ENCODE measurements at regions not wholly inside any gene's neighbourhood (a gene's known extent, or its start where the extent isn't known, plus 50 kb on each side); places are given as distances from the start of the nearest gene placed in this dataset.
"Not testable (repeated sequence)": the region's sequence is repeated elsewhere in the genome, so short reads cannot be mapped to it uniquely, and the experiment has no call there.

DNA sequence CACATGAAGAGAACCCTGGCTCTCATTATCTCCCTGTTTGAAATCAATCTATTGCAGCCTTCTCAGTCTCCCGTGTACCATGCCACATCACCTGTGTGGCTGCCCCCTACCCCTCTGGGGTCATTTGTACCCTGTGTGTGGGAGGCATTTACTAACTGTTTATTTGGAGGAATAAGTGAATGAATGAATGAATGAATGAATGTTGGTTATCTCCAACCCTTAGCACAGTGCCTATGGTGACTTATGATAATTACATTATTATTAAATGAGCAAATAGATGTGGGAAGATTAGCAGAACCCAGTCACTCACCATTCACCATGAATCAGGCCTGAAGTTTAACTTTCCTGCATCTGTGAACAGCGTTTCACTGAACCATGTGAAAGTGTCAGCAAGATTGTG is 560.8 kb downstream of the MATN1 start:
- no peak for DNase-seq

DNA sequence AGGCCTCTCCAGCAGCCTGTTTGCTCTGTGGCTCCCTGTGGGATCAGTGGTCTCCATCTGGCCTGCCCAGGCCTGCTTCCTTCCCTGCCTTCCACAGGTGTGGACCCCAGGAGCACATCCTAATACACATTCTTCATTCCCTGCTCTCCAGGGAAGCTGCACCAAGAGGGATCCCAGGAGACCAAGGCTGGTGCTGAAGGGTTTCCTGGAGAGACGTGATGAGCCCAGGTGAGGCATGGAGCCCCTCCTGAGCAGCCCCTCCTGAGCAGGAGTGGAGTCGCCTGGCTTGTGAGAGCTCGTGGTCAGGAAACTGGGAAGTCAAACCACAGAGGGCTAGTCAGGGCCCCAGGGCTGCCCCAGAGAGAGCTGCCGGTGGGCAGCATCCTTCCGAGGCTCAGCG is 561.4 kb downstream of the MATN1 start:
- DNase-seq: no peak

DNA sequence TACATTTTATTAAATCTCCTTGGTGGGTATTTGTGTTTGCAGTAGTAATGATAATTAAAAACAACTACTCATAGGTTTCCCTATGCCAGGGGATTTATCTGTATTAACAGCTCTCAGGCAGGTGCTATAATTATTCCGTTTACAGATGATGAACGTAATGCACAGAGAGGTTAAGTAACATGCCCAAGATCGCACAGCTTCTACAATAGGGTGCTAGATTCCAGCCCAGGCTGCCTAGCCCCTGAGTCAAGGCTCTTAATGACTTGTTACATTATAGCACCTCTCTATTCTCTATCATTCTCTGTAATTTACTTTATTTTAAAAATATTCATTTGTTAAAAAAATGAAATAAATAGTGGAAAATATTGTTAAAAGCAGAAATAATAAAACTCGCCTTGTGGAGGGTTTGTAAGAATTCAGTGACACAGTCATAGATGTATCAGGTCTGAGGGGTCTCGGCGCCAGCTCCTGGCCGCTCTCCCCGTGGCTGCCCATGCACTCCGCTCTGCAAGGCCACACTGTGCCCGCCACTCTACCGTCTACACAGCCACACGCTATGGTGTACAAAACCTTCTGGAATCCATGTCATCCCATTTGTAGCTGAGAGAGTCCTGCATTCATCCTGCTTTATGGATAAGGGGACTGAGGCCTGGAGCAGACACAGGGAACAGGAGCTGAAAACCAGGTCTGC is 562.2 kb downstream of the MATN1 start:
- no peak for DNase-seq

GRCh38 chr1:30159015-30159414 is 564.4 kb downstream of the MATN1 start:
- no peak for DNase-seq

DNA sequence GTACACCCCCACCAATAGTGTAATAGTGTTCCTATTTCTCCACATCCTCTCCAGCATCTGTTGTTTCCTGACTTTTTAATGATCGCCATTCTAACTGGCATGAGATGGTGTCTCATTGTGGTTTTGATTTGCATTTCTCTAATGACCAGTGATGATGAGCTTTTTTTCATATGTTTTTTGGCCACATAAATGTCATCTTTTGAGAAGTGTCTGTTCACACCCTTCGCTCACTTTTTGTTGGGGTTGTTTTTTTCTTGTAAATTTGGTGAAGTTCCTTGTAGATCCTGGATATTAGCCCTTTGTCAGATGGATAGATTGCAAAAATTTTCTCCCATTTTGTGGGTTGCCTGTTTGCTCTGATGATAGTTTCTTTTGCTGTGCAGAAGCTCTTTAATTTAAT is 567.7 kb downstream of the MATN1 start:
- DNase-seq: not testable (repeated sequence)

DNA sequence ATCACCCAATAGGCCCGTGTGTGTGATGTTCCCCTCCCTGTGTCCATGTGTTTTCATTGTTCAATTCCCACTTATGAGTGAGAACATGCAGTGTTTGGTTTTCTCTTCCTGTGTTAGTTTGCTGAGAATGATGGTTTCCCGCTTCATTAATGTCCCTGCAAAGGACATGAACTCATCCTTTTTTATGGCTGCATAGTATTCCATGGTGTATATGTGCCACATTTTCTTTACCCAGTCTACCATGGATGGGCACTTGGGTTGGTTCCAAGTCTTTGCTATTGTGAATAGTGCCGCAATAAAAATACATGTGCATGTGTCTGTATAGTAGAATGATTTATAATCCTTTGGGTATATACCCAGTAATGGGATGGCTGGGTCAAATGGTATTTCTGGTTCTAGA is 568.1 kb downstream of the MATN1 start:
- not testable (repeated sequence) for DNase-seq

GRCh38 chr1:30153743-30154449 is 569.5 kb downstream of the MATN1 start:
- DNase-seq: no peak

DNA sequence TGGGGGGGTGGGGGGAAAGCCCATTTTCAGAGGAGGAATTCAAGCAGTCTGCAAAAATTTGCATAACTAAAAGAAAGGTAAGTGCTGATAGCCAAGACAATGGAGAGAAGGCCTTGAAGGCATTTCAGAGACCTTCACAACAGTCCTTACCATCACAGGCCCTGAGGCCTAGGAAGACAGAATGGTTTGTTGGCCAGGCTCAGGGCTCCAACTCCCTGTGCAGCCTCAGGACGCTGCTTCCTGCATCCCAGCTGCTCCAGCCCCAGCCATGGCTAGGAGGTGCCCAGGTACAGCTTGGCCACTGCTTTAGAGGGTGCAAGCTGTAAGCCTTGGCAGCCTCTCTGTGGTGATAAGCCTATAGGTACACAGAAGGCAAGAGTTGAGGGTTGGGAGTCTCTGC is 571.6 kb downstream of the MATN1 start:
- no peak for DNase-seq

GRCh38 chr1:30151119-30151518 is 572.3 kb downstream of the MATN1 start:
- DNase-seq: no peak

DNA sequence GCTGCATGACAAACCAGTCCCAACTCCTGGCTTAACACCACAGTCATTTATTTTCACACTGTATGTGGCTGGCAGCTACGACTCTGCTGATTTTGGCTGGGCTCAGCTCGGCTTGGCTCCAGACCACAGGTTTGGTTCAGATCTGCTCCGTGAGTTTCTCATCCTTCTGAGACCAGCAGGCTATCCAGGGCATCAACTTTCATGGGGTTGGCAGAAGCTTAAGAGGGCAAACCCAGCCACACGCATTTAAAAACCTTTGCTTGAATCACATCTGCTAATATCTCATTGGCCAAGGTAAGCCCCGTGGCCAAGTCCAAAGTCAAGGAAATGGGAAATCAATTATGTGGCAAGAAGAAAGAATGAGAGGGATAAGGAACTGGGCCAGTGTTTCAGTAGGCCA is 574.2 kb downstream of the MATN1 start:
- no peak for DNase-seq

- DNase-seq: no peak
Observed at GRCh38 chr1:30148676-30149075, 574.7 kb downstream of the MATN1 start.

DNA sequence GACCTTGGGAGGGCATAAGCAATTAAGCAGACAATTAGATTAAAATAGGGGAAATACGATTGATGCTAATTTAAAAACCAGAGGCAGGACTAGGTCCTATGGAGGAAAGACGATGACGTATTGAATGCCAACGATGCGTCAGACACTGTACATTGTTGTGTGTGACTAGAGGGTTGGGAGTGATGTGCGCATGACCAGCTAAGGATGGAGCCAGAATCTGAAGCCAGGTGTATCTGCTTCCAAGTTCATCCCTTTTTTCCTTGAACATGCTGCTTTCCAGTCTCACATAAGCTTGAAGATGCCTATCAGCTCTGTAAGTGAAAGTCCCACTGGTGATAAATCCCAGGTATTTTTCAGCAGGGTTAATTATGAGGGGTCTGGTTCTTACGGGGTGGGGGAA is 576.2 kb downstream of the MATN1 start:
- DNase-seq: no peak

GRCh38 chr1:30146448-30146847 is 576.9 kb downstream of the MATN1 start:
- no peak for DNase-seq

DNA sequence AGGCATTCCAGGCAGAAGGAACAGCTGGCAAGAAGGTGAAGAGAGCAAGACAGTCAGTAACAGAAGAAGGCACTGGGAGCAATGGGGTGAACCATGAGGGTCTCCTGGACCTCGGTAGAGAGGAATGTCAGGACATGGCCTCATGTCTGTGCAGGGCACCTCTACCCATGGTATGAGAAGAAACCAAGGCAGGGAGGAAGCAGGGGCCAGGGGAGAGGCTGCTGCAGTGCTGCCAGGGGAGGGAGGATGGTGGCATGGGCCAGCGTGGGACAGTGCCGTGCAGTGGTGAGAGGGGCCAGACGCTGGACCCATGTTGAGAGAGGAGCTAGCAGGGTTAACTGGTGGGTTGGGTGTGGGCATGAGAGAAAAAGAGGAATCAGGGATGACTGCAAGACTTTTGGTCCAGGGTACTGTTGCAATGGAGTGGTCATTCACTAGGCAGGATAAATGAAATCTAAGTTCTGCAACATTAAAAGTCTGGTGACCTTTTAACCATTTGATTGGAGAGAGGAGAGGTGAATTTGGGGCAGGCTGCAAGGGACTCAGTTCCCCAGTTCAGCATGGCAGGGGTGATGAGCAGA is 577.6 kb downstream of the MATN1 start:
- DNase-seq: no peak

- no peak for DNase-seq
Observed at GRCh38 chr1:30144831-30145230, 578.6 kb downstream of the MATN1 start.

DNA sequence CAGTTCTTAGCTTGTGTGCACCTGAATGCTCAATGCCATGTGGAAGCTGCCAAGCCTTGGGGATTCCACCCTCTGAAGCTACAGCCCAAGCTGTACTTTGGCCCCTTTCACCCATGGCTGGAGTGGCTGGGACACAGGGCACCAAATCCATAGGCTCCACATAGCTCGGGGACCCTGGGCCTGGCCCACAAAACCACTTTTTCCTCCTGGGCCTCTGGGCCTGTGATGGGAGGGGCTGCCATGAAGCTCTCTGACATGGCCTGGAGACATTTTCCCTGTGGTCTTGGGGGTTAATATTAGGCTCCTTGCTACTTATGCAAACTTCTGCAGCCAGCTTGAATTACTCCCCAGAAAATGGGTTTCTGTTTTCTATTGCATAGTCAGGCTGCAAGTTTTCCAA is 579.9 kb downstream of the MATN1 start:
- DNase-seq: no peak

DNA sequence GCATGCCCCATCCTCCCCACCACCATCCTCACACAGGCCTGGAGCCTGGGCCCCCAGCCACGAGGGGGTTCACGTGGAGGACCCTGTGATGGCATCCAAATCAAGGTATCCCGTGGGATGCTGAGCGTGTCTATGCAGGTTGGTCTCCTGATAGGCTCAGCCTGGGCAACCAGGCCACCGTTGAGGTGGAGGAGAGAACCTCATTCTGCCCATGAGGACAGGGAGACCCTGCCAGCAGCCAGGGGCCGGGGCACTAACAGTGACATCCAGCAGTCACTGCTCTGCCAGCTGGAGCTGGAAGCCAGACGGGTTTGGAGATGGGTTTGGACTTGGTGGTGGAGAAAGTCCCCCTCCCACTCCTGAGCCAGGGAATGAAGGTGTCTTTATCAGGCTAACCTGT is 582.8 kb downstream of the MATN1 start:
- no peak for DNase-seq

- DNase-seq: no peak
Observed at GRCh38 chr1:30138891-30139290, 584.5 kb downstream of the MATN1 start.

DNA sequence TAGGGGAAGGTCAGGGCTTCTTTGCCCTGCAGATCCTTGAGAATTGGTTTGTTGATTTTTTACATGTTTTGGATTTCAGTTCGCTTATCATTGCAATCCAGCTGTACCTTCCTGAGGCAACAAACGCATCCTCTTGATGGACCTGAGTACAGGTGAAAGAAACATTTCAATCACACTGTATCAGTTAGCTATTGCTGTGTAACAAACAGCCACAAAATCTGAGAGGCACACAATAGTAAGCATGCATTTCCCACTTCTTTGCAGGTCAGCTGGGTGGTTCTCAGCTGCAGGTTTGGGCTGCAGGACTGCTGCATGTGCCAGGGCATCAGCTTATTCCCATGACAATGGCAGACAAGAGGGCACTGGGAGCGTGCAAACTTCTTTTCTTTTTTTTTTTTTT is 586.4 kb downstream of the MATN1 start:
- DNase-seq: no peak

DNA sequence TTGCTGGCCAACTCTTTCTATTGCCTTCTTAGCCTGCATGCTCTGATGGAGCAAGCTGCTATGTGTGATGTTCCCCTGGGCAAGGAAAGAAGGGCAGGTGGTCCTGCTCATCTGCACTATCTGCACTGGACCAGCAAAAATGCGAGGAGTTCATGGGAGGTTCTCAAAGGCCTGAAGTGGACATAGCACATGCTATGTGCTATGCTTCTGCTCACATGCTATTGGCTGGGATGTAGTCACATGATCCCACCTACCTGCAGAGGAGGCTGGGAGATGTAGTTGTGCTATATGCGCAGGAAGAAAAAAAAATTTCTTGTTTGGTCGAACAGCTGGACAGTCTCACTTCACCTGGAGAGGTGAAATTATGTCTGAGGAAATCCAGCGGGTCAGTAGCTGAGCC is 587.7 kb downstream of the MATN1 start:
- no peak for DNase-seq

GRCh38 chr1:30134466-30135217 is 588.7 kb downstream of the MATN1 start:
- no peak for DNase-seq

GRCh38 chr1:30133414-30134055 is 589.9 kb downstream of the MATN1 start:
- DNase-seq: no peak

- DNase-seq: no peak
Observed at GRCh38 chr1:30132602-30133286, 590.6 kb downstream of the MATN1 start.
